ENCODE measurements at regions not wholly inside any gene's neighbourhood (a gene's known extent, or its start where the extent isn't known, plus 50 kb on each side); places are given as distances from the start of the nearest gene placed in this dataset.

DNA sequence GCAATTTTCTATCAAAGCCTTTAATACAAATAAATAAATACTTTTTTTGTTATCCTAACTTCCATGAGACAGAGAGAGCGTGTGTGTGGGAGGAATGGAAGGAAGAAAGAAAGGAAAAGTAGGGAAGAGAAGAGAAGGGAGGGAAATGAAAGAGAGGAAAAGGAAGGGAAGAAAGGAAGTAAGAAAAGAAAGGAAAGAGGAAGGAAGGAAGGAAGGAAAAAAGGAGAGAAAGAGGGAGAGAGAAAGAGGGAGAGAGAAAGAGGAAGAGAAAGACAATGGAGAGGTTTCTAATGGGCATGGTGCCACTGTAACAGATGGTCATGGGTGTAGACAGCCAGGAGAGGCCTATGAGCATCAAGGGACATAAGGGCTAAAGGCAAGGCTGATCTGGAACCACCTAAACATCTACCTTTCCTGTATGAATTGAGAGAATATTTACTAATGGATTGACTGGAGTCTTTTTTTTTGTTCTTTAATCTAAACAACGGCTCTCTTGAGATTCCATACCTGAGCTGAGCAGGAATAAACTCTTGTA, 234.9 kb downstream of the PTPRC start:
- TF ChIP-seq GABPA (IDR thresholded peaks at IDR 0.05; ENCODE audit: low read depth, low read length): no peak
- no peak for TF ChIP-seq GABPA (CRISPR knock-in tag; IDR thresholded peaks at IDR 0.05; ENCODE audit: low read depth)
- TF ChIP-seq CEBPB (IDR thresholded peaks at IDR 0.05; ENCODE audit: borderline replicate concordance, low read depth, low read length): no peak
- TF ChIP-seq TAF1 (CRISPR knock-in tag; IDR thresholded peaks at IDR 0.05): no peak
- TF ChIP-seq ZNF850 (CRISPR knock-in tag; conservative IDR thresholded peaks at IDR 0.05): no peak
- no peak for TF ChIP-seq ZNF274 (CRISPR knock-in tag; IDR thresholded peaks at IDR 0.05)
